Stimulated activated memory B cell treated with anti-CD40 and anti-IgM and Interleukin-4, amounts not matched to agents 10 μg/mL and 1 μg/mL and 100 μg/mL, for 72 hours (primary cell): ENCODE measurements at regions not wholly inside any gene's neighbourhood (a gene's known extent, or its start where the extent isn't known, plus 50 kb on each side); places are given as distances from the start of the nearest gene placed in this dataset.

Experiments
- ATAC-seq: fragments of 150-1000 bp; cut with Tn5 transposase; 2 replicates; pipeline ENCODE4 v1.10.0; 2021
- H3K27ac Mint-ChIP-seq: one replicate; pipeline ENCODE4 v1.8.0; 2022; ENCODE audit warnings: mild to moderate bottlenecking, mixed read lengths
- H3K27me3 Mint-ChIP-seq: one replicate; pipeline ENCODE4 v1.8.0; 2022; ENCODE audit warnings: mixed read lengths
- H3K36me3 Mint-ChIP-seq: one replicate; pipeline ENCODE4 v1.8.0; 2022; ENCODE audit warnings: mixed read lengths
- H3K4me1 Mint-ChIP-seq: one replicate; pipeline ENCODE4 v1.8.0; 2022; ENCODE audit warnings: mixed read lengths
- H3K4me3 Mint-ChIP-seq: one replicate; pipeline ENCODE4 v1.8.0; 2022; ENCODE audit warnings: mild to moderate bottlenecking, moderate library complexity, mixed read lengths
- H3K9me3 Mint-ChIP-seq: one replicate; pipeline ENCODE4 v1.8.0; 2022; ENCODE audit warnings: mixed read lengths

DNA sequence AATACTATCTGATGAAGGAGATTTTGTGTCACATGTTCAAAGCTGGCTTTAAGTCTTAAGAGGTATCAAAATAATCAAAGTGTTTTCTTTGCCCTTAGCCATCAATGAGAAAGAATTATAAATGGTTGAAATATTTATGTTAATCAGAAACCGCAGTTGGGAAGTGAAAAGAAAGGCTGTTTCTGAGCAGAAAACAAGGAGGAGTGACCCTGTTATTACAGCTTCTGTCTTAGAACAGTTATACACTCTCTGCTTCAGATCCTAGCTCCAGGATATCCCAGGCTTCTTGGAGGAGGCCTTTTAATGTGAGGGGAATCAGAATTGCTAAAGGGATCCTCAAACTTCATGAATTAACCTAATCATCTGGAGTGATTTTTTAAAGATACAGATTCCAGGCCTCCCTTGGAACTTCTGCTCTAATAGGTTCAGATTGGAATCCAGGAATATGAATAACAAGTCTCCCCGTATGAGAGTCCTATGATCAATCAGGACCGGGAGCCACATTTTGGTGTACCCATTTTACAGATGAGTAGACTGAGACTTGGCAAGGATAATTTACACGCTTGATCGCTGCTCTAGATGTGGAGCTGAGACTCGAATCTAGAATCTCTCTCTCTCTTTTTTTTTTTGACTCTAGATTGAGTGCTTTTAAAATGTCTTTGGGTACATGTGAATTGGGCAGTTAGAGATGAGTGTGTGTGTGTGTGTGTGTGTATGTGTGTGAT is 50.8 kb upstream of the JAG1 start:
- H3K9me3 Mint-ChIP-seq: peaks cover 3% of the 10 kb centered on the region
- no peaks in the 10 kb centered on the region for H3K4me1 Mint-ChIP-seq
- ATAC-seq: no peak
- H3K27me3 Mint-ChIP-seq: peaks cover 18% of the 10 kb centered on the region
- no peak overlapping the region for H3K4me3 Mint-ChIP-seq
- no peaks in the 10 kb centered on the region for H3K36me3 Mint-ChIP-seq
- no peak overlapping the region for H3K27ac Mint-ChIP-seq

GRCh38 chr20:10728873-10729670 is 55.3 kb upstream of the JAG1 start:
- no peaks in the 10 kb centered on the region for H3K4me1 Mint-ChIP-seq
- no peak overlapping the region for H3K4me3 Mint-ChIP-seq
- peaks cover 3% of the 10 kb centered on the region for H3K9me3 Mint-ChIP-seq
- ATAC-seq: no peak
- H3K27me3 Mint-ChIP-seq: peaks cover 10% of the 10 kb centered on the region
- H3K27ac Mint-ChIP-seq: no peak overlapping the region
- H3K36me3 Mint-ChIP-seq: no peaks in the 10 kb centered on the region

GRCh38 chr20:10729785-10730184 is 56.0 kb upstream of the JAG1 start:
- Mint-ChIP-seq H3K27ac (no peak overlapping the region), H3K9me3 (peaks cover 3% of the 10 kb centered on the region)
- ATAC-seq: no peak

DNA sequence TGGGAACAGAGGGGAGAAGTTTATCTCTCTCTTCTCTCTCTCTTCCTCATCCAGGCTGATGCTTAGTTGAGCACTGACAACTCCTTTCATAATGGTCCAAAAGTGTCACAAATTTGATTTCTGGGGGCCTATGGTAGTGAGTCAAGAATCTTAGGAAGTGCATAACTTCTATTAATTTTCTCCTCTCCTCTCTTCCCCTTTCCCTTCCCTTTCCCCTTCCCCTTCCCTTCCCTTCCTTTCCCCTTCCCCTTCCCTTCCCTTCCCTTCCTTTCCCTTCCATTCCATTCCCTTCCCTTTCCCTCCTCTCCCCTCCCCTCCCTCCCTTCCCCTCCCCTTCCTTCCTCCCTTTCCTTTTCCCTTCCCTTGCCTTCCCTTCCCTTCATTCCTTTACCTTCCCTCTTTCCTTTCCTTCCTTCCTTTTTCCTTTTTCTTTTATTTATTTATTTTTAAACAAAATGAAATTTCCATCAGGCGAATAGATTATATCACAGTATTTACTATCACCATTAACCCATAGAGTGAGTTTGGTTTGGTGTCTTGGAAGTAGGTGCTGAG is 56.9 kb upstream of the JAG1 start:
- H3K27me3 Mint-ChIP-seq: peaks cover 10% of the 10 kb centered on the region
- H3K36me3 Mint-ChIP-seq: no peaks in the 10 kb centered on the region
- no peak overlapping the region for H3K4me3 Mint-ChIP-seq
- peaks cover 3% of the 10 kb centered on the region for H3K9me3 Mint-ChIP-seq
- no peak for ATAC-seq
- H3K27ac Mint-ChIP-seq: no peak overlapping the region
- H3K4me1 Mint-ChIP-seq: no peaks in the 10 kb centered on the region

More at GRCh38 chr20:10729785-10730184, 56.0 kb upstream of the JAG1 start:
- Mint-ChIP-seq H3K27me3 (peaks cover 10% of the 10 kb centered on the region), H3K4me1 (no peaks in the 10 kb centered on the region), H3K36me3 (no peaks in the 10 kb centered on the region), H3K4me3 (no peak overlapping the region)

DNA sequence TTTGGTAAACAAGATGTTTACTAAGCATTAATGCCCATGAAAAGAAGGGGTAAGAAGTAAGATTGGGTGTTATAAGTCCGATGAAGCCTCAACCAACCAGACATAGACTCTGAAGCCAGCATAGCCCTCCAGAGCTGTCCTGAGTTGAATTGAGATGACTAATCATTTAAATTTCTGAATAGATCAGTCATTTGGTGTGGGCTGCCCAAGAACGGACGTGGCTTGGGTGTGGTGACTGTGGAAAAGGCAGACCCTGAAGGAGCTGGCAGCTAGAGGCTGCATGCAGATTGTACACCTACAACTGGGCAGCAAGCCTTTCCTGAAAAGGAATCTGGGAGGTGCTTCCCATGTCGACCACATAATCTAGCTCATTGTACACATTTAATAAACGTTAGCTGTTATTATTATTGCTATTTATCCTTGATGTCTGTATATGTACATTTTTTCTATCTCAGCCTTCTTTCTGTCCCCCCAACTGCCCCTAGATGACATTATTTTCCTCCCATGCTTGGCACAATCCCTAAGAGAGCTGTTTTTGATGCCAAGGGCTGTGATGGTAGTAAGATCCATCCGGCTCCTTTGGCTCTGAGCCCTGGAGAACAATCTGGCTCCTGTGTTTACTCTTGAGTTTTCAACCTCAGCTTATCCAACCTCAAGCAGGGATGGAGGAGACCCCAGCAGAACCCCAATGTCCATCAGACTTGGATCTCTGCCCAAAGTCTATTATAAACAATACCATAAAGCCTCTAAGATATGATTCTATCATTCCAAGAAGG is 57.6 kb upstream of the JAG1 start:
- peaks cover 10% of the 10 kb centered on the region for H3K27me3 Mint-ChIP-seq
- no peaks in the 10 kb centered on the region for H3K4me1 Mint-ChIP-seq
- no peak overlapping the region for H3K4me3 Mint-ChIP-seq
- no peaks in the 10 kb centered on the region for H3K36me3 Mint-ChIP-seq
- no peak for ATAC-seq
- no peaks in the 10 kb centered on the region for H3K9me3 Mint-ChIP-seq
- H3K27ac Mint-ChIP-seq: no peak overlapping the region

DNA sequence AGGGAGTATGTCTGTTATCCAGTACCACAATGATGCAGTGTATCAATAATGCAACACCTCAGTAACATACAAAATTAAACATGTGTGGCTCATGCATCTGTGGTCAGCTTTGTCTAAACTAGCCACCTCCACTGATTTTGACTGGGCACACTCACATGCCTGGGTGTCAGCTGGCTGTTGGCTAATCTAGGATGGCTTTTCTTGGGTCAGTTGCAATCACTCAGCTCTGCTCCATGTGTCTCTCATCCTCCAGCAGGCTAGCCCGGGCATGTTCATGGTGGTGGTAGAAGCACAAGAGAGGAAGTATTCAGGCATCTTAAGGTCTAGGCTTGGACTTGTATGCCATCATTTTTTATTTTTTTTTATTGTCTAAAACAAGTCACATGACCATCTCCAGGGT is 59.3 kb upstream of the JAG1 start:
- Mint-ChIP-seq H3K4me1 (no peaks in the 10 kb centered on the region), H3K27ac (no peak overlapping the region)
- no peak for ATAC-seq

DNA sequence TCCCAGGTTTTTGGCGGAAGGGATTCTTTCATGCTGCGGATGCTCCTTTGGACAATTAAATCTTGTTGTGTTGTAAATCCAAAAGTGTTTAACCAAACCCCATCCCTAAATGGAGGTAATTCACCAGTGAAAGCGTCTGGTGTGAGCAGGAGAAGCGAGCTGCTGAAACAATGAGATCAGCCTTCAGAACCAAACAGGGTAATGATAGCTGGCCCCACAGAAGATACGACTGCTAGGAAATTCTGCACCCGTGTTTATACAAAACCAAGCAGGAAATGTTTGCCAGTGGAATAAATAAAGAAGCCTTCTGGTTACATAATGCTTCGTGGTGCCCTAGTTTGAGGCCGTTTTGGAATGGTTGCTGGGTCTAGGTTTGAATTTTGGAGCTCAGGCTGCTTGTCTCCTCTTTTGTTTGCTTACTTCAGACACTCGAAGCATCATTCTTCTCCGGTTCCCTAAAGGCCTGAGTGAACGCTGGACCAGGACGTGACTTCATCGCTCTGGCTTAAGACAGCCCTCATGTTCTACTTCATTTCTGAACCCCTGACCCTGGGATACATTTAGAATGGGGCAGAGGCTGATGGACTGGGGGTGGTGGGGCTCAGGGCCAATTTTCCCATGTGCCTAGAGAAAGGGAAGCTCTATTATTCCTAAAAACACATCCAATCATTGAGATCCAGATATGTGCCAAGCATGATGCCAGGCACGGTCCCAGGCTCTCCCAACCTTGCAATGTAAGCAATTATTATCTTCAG is 61.6 kb upstream of the JAG1 start:
- Mint-ChIP-seq H3K4me1 (no peaks in the 10 kb centered on the region), H3K36me3 (no peaks in the 10 kb centered on the region), H3K27me3 (no peaks in the 10 kb centered on the region), H3K4me3 (no peak overlapping the region), H3K9me3 (no peaks in the 10 kb centered on the region), H3K27ac (no peak overlapping the region)
- ATAC-seq: no peak

More for the DNA sequence above, 59.3 kb upstream of the JAG1 start:
- Mint-ChIP-seq H3K9me3 (no peaks in the 10 kb centered on the region), H3K4me3 (no peak overlapping the region), H3K27me3 (no peaks in the 10 kb centered on the region), H3K36me3 (no peaks in the 10 kb centered on the region)

DNA sequence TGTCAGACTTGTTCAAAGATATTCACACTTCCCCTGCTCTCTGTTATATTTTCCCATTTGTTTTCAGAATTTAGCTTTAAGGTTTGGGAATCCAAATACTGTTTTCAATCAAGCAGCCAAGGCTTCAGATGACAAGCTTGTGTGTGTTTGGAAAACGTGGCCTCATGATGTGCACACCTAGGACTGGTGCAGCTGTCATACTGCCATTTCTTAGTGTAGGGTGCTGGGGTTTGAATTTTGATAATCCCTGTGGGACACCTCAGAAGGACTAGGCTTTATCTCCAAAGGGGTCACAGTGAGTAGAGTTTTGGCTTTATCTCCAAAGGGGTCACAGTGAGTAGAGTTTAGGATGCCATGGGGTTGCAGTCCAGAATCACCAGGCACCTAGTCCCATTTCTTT is 65.3 kb upstream of the JAG1 start:
- Mint-ChIP-seq H3K4me3 (no peak overlapping the region), H3K4me1 (no peaks in the 10 kb centered on the region), H3K9me3 (no peaks in the 10 kb centered on the region), H3K36me3 (no peaks in the 10 kb centered on the region), H3K27ac (no peak overlapping the region), H3K27me3 (no peaks in the 10 kb centered on the region)
- ATAC-seq: no peak

- Mint-ChIP-seq H3K4me1 (no peaks in the 10 kb centered on the region), H3K36me3 (no peaks in the 10 kb centered on the region), H3K4me3 (no peak overlapping the region), H3K27ac (no peak overlapping the region), H3K9me3 (no peaks in the 10 kb centered on the region), H3K27me3 (no peaks in the 10 kb centered on the region)
- no peak for ATAC-seq
Observed at GRCh38 chr20:10739566-10739965, 65.8 kb upstream of the JAG1 start.

GRCh38 chr20:10741060-10741459 is 67.3 kb upstream of the JAG1 start:
- no peak overlapping the region for H3K27ac Mint-ChIP-seq
- ATAC-seq: no peak
- no peaks in the 10 kb centered on the region for H3K4me1 Mint-ChIP-seq

DNA sequence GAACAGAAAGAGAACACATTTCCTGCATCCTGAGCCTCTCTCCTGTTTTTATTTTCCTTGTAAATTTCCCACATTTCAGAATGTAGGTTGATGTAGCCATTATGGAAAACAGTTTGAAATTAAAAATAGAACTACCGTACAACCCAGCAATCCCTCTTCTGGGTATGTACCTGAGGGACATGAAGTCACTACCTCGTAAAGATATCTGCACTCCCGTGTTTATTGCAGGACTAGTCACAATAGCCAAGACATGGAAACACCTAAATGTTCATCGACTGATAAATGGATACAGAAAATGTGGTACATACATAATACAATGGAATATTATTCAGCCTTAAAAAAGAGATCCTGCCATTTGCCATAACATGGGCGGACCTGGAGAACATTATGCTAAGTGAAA is 72.0 kb upstream of the JAG1 start:
- H3K36me3 Mint-ChIP-seq: no peaks in the 10 kb centered on the region

More at GRCh38 chr20:10741060-10741459, 67.3 kb upstream of the JAG1 start:
- no peak overlapping the region for H3K4me3 Mint-ChIP-seq
- H3K27me3 Mint-ChIP-seq: no peaks in the 10 kb centered on the region
- no peaks in the 10 kb centered on the region for H3K36me3 Mint-ChIP-seq
- no peaks in the 10 kb centered on the region for H3K9me3 Mint-ChIP-seq

DNA sequence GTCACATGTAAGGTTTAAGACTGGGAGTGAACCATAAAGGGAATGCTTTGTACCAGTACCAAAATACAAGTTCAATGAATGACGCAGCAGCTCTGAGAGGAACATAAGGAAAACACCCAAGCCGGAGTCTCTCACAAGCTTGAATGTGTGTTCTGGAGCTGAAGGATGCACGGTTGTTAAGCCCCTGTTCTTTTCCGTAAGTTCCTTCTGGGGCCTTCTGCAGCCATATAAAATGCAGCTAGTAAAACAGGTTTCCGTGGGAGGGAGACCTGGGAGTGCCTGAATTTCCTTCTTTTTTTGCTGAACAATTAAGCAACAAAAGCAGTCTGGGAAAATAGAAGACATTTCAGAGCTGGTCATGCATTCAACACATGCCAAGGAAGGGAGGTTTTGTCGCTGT is 73.2 kb upstream of the JAG1 start:
- Mint-ChIP-seq H3K27me3 (no peaks in the 10 kb centered on the region), H3K4me3 (no peak overlapping the region), H3K36me3 (no peaks in the 10 kb centered on the region), H3K27ac (no peak overlapping the region), H3K4me1 (no peaks in the 10 kb centered on the region), H3K9me3 (peaks cover 3% of the 10 kb centered on the region)
- ATAC-seq: no peak

More for the DNA sequence above, 72.0 kb upstream of the JAG1 start:
- H3K4me1 Mint-ChIP-seq: no peaks in the 10 kb centered on the region
- no peak overlapping the region for H3K4me3 Mint-ChIP-seq
- no peak overlapping the region for H3K27ac Mint-ChIP-seq
- H3K27me3 Mint-ChIP-seq: no peaks in the 10 kb centered on the region
- no peak for ATAC-seq
- peaks cover 3% of the 10 kb centered on the region for H3K9me3 Mint-ChIP-seq

DNA sequence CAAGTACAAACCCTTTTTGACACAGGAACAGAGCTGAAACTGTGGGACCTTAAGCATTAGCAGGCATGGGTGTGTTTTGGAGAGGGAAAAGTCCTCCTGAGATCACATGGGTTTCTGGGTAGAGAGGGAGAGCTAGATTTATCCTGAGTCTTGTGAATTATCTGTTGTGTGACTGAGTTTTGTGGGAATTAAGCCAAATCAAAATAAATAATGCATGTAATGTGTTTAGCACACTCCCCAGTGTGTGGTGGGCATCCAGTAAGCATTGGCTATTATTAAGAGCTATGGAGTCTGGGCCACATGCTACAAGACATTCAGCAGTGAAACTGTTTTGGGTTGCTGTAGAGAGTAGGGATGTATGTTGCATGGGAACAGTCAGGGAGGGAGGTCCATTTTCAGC is 75.3 kb upstream of the JAG1 start:
- Mint-ChIP-seq H3K9me3 (peaks cover 3% of the 10 kb centered on the region), H3K27ac (no peak overlapping the region), H3K36me3 (no peaks in the 10 kb centered on the region), H3K4me1 (no peaks in the 10 kb centered on the region), H3K27me3 (no peaks in the 10 kb centered on the region), H3K4me3 (no peak overlapping the region)
- no peak for ATAC-seq

GRCh38 chr20:10752206-10752605 is 78.4 kb upstream of the JAG1 start:
- H3K4me3 Mint-ChIP-seq: no peak overlapping the region
- no peaks in the 10 kb centered on the region for H3K27me3 Mint-ChIP-seq
- ATAC-seq: no peak
- H3K36me3 Mint-ChIP-seq: no peaks in the 10 kb centered on the region
- no peaks in the 10 kb centered on the region for H3K4me1 Mint-ChIP-seq
- no peak overlapping the region for H3K27ac Mint-ChIP-seq
- H3K9me3 Mint-ChIP-seq: peaks cover 3% of the 10 kb centered on the region

GRCh38 chr20:10754824-10755223 is 81.0 kb upstream of the JAG1 start:
- Mint-ChIP-seq H3K27ac (no peak overlapping the region), H3K27me3 (no peaks in the 10 kb centered on the region), H3K4me3 (no peak overlapping the region), H3K9me3 (peaks cover 3% of the 10 kb centered on the region), H3K36me3 (no peaks in the 10 kb centered on the region), H3K4me1 (no peaks in the 10 kb centered on the region)
- ATAC-seq: no peak
